ENCODE measurements at regions not wholly inside any gene's neighbourhood (a gene's known extent, or its start where the extent isn't known, plus 50 kb on each side); places are given as distances from the start of the nearest gene placed in this dataset.

GRCh38 chr4:14132301-14132700 is 504.8 kb upstream of the BOD1L1 start:
- no peaks in the 10 kb centered on the region for H3K36me3 Mint-ChIP-seq
- no peaks in the 10 kb centered on the region for H3K4me1 ChIP-seq (ENCODE audit: control insufficient read depth, insufficient read depth, low read length)
- H3K27me3 Mint-ChIP-seq (ENCODE audit: low read depth in 2 of 2) = peaks cover 0 to 2% of the 10 kb centered on the region in 2 donors
- no peaks in the 10 kb centered on the region for H3K9me3 ChIP-seq (ENCODE audit: control insufficient read depth, insufficient read depth, low read length)
- intact Hi-C loops (cut with micrococcal nuclease) = no loop called here
- H3K27ac ChIP-seq (ENCODE audit: low read length) = no peak overlapping the region
- H3K27me3 ChIP-seq (ENCODE audit: control insufficient read depth, insufficient read depth, low read length) = no peaks in the 10 kb centered on the region
- no peak overlapping the region for H3K4me3 ChIP-seq (ENCODE audit: low read length)
- no CpG with 5 or more reads among the region's 1 CpG for WGBS (ENCODE audit: insufficient coverage)
- peaks cover 0 to 6% of the 10 kb centered on the region in 2 donors for H3K9me3 Mint-ChIP-seq
- TF ChIP-seq CTCF (IDR thresholded peaks at IDR 0.05) = no peak
- no peak for ATAC-seq
- H3K27ac Mint-ChIP-seq = no peak overlapping the region
- no peaks in the 10 kb centered on the region for H3K36me3 ChIP-seq (ENCODE audit: control insufficient read depth, insufficient read depth, low read length)
- DNase-seq = no peak
- H3K4me1 Mint-ChIP-seq = no peaks in the 10 kb centered on the region
- H3K4me3 Mint-ChIP-seq = no peak overlapping the region

DNA sequence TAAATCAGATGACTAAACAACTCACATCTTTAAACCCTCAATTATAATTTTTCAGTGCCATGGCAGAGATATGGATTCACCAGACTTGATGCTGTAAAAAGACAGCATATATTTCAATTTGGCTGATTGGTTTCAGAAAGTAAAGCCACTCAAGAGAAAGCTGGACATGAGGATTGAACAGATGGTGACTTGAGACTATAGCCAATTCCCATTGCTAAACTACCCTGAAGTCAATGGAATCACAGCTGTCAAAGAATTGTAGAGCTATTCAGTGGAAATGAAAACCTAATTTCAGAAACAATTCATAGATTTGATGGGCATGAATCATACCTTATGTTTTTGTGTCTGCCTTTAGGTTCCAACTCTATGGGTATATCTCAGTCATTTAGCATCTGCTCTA is 510.6 kb upstream of the BOD1L1 start:
- intact Hi-C loops (cut with micrococcal nuclease) = no loop called here
- H3K27me3 ChIP-seq (ENCODE audit: control insufficient read depth, insufficient read depth, low read length) = no peaks in the 10 kb centered on the region
- Mint-ChIP-seq H3K27me3 (ENCODE audit: low read depth in 2 of 2) (no peaks in the 10 kb centered on the region), H3K4me3 (no peak overlapping the region), H3K36me3 (no peaks in the 10 kb centered on the region), H3K27ac (no peak overlapping the region), H3K9me3 (peaks cover 3 to 6% of the 10 kb centered on the region in 2 donors), H3K4me1 (no peaks in the 10 kb centered on the region)
- H3K4me3 ChIP-seq (ENCODE audit: low read length) = no peak overlapping the region
- H3K9me3 ChIP-seq (ENCODE audit: control insufficient read depth, insufficient read depth, low read length) = no peaks in the 10 kb centered on the region
- H3K27ac ChIP-seq (ENCODE audit: low read length) = no peak overlapping the region
- no peaks in the 10 kb centered on the region for H3K4me1 ChIP-seq (ENCODE audit: control insufficient read depth, insufficient read depth, low read length)
- no peaks in the 10 kb centered on the region for H3K36me3 ChIP-seq (ENCODE audit: control insufficient read depth, insufficient read depth, low read length)
- DNase-seq (no peak), ATAC-seq (no peak)
- TF ChIP-seq CTCF (IDR thresholded peaks at IDR 0.05) = no peak

GRCh38 chr4:14143892-14144291 is 516.4 kb upstream of the BOD1L1 start:
- no peaks in the 10 kb centered on the region for H3K9me3 ChIP-seq (ENCODE audit: control insufficient read depth, insufficient read depth, low read length)
- no peak for DNase-seq
- intact Hi-C loops (cut with micrococcal nuclease) = no loop called here
- Mint-ChIP-seq H3K4me1 (no peaks in the 10 kb centered on the region), H3K9me3 (peaks cover 0 to 3% of the 10 kb centered on the region in 2 donors), H3K4me3 (no peak overlapping the region), H3K27me3 (ENCODE audit: low read depth in 2 of 2) (no peaks in the 10 kb centered on the region), H3K36me3 (no peaks in the 10 kb centered on the region), H3K27ac (no peak overlapping the region)
- no peak for TF ChIP-seq CTCF (IDR thresholded peaks at IDR 0.05)
- H3K4me1 ChIP-seq (ENCODE audit: control insufficient read depth, insufficient read depth, low read length) = no peaks in the 10 kb centered on the region
- H3K36me3 ChIP-seq (ENCODE audit: control insufficient read depth, insufficient read depth, low read length) = no peaks in the 10 kb centered on the region
- H3K4me3 ChIP-seq (ENCODE audit: low read length) = no peak overlapping the region
- WGBS (ENCODE audit: insufficient coverage) = no CpG with 5 or more reads among the region's 1 CpG
- H3K27ac ChIP-seq (ENCODE audit: low read length) = no peak overlapping the region
- ATAC-seq = no peak
- no peaks in the 10 kb centered on the region for H3K27me3 ChIP-seq (ENCODE audit: control insufficient read depth, insufficient read depth, low read length)

DNA sequence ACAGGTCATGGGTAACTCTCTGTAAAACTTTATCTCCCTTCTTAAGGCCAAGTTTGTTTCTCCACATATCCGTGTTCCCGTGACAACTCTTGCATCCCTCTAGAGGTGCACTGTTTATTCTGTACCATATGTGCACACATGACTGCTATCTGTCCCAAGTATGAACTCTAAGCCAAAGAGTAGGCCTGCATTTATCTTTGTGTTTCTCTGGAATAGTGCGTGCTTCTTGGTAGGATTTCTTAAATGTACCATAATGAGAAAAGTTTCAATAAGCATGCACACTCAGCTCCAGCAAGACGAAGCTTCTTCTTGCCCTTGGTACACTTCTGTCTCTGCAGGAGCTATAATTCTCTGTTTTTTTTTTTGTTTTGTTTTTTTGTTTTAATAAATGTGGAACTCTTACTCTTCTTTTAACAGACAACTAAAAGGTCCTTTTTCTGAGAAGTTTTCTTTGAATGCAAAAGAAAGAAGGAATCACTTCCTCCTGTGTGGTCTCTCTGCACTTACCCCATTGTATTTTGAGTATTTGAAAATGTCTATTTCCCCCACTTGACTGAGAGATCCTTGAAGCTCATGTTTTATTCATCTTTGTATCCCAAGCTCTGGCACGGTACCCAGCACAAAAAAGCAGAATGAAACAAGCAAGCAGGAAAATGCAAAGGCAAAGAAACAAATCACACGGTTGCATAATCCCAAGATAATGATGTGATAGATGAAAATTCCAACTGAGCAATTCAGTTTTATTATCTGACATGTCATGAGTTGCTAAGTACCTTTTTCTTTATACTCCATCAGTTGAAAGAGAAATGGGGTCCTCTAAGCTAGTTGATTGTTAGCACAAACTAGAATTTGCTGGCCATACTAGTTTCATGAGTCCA is 521.9 kb upstream of the BOD1L1 start:
- DNase-seq (no peak), ATAC-seq (no peak)
- H3K4me1 Mint-ChIP-seq = no peaks in the 10 kb centered on the region
- Histone ChIP-seq H3K4me1 (ENCODE audit: control insufficient read depth, insufficient read depth, low read length) (no peaks in the 10 kb centered on the region), H3K27ac (ENCODE audit: low read length) (no peak overlapping the region), H3K36me3 (ENCODE audit: control insufficient read depth, insufficient read depth, low read length) (no peaks in the 10 kb centered on the region), H3K4me3 (ENCODE audit: low read length) (no peak overlapping the region), H3K27me3 (ENCODE audit: control insufficient read depth, insufficient read depth, low read length) (no peaks in the 10 kb centered on the region), H3K9me3 (ENCODE audit: control insufficient read depth, insufficient read depth, low read length) (no peaks in the 10 kb centered on the region)
- H3K4me3 Mint-ChIP-seq = no peak overlapping the region
- 71% methylated on average over 5 of the region's 6 CpGs for WGBS (ENCODE audit: insufficient coverage)
- H3K36me3 Mint-ChIP-seq = no peaks in the 10 kb centered on the region
- TF ChIP-seq CTCF (IDR thresholded peaks at IDR 0.05) = no peak
- H3K27ac Mint-ChIP-seq = no peak overlapping the region
- no peaks in the 10 kb centered on the region for H3K9me3 Mint-ChIP-seq
- H3K27me3 Mint-ChIP-seq (ENCODE audit: low read depth in 2 of 2) = no peaks in the 10 kb centered on the region
- intact Hi-C loops (cut with micrococcal nuclease) = no loop called here

All from natural killer cell (primary cell).